B cell (primary cell): ENCODE measurements at regions not wholly inside any gene's neighbourhood (a gene's known extent, or its start where the extent isn't known, plus 50 kb on each side); places are given as distances from the start of the nearest gene placed in this dataset.

Experiments
- ATAC-seq: fragments of 200-7000 bp; cut with Tn5 transposase; one replicate; pipeline ENCODE4 v1.10.0; 2021; ENCODE audit warnings: low read depth, mild to moderate bottlenecking, moderate number of reproducible peaks, moderate library complexity
- CTCF ChIA-PET: fragments of 350-600 bp; sonication (Branson Sonifier 250); formaldehyde crosslinking; loops from one replicate; lab custom pipeline; 2021; ENCODE audit warnings: antibody characterized with exemption, inconsistent platforms; lab: Charles Lee
- POLR2A ChIA-PET: fragments of 350-600 bp; sonication (Branson Sonifier 250); formaldehyde crosslinking; loops from one replicate; lab custom pipeline; 2021; ENCODE audit warnings: antibody characterized with exemption; lab: Charles Lee
- DNase-seq: peaks from one replicate; pipeline ENCODE4 v3.0.0; 2013
- H2AFZ ChIP-seq: 2 replicates; pipeline ENCODE4 v1.6.1; 2012; ENCODE audit warnings: mild to moderate bottlenecking, low read depth, low read length; ENCODE audit not compliant: insufficient read depth, poor library complexity, severe bottlenecking
- H3K27ac ChIP-seq, 2 donors: 1 replicate in 1 of 2; 2 replicates in 1 of 2; pipeline ENCODE4 v1.5.1; 2012 to 2013; ENCODE audit warnings: low read length in 2 of 2, mild to moderate bottlenecking in 2 of 2, moderate library complexity in 1 of 2
- H3K27me3 ChIP-seq, 4 experiments: fragments of 200-600 bp in 1 of 4; sonication (generic) in 1 of 4; replicated peaks in 1 of 4; 1 replicate in 2 of 4; 2 replicates in 2 of 4; pipeline versions ENCODE4 v1.6.1 to v1.7.0; 2013 to 2016; ENCODE audit warnings: low read length in 3 of 4, mild to moderate bottlenecking in 2 of 4, mixed read lengths in 1 of 4, moderate library complexity in 1 of 4; ENCODE audit not compliant: insufficient read depth in 4 of 4, control insufficient read depth in 3 of 4; ENCODE audit errors: control extremely low read depth in 1 of 4
- H3K36me3 ChIP-seq, 2 experiments: replicated peaks in 1 of 2; 1 replicate in 1 of 2; 2 replicates in 1 of 2; pipeline versions ENCODE4 v1.6.1 to v1.7.1; 2013; ENCODE audit warnings: low read length in 1 of 2; ENCODE audit not compliant: insufficient read depth in 2 of 2, control insufficient read depth in 1 of 2; ENCODE audit errors: control extremely low read depth in 1 of 2, extremely low read depth in 1 of 2
- H3K4me1 ChIP-seq, 2 donors: fragments of 200-600 bp in 1 of 2; sonication (generic) in 1 of 2; 1 replicate in 1 of 2; 2 replicates in 1 of 2; pipeline versions ENCODE4 v1.5.1 to v1.6.1; 2013 to 2017; ENCODE audit warnings: low read length in 2 of 2; ENCODE audit not compliant: control insufficient read depth in 2 of 2, insufficient read depth in 2 of 2
- H3K4me2 ChIP-seq: replicated peaks from 2 replicates; pipeline ENCODE3; 2012; ENCODE audit warnings: mild to moderate bottlenecking, low read depth, low read length; ENCODE audit not compliant: poor library complexity, severe bottlenecking
- H3K4me3 ChIP-seq, 5 experiments: fragments of 200-600 bp in 1 of 5; sonication (generic) in 1 of 5; 1 replicate in 3 of 5; 2 replicates in 2 of 5; pipeline versions ENCODE4 v1.5.1 to v1.7.0; 2011 to 2016; ENCODE audit warnings: low read length in 4 of 5, mild to moderate bottlenecking in 4 of 5, low read depth in 2 of 5, control low read depth in 1 of 5, moderate library complexity in 1 of 5; ENCODE audit not compliant: insufficient read depth in 1 of 5; ENCODE audit errors: control extremely low read depth in 1 of 5, extremely low read depth in 1 of 5
- H3K79me2 ChIP-seq: fragments of 200-600 bp; sonication (generic); one replicate; pipeline ENCODE4 v1.6.0; 2016; ENCODE audit warnings: low read length; ENCODE audit not compliant: control insufficient read depth, insufficient read depth
- H3K9ac ChIP-seq: fragments of 200-600 bp; sonication (generic); 2 replicates; pipeline ENCODE4 v1.6.1; 2017; ENCODE audit warnings: mild to moderate bottlenecking, low read length, moderate library complexity
- H3K9me3 ChIP-seq, 3 donors: one replicate each; pipeline versions ENCODE4 v1.6.1 to v1.7.1; 2013; ENCODE audit warnings: low read length in 2 of 3; ENCODE audit not compliant: control insufficient read depth in 2 of 3, insufficient read depth in 1 of 3; ENCODE audit errors: control extremely low read depth in 1 of 3
- H4K20me1 ChIP-seq: 2 replicates; pipeline ENCODE4 v1.6.0; 2012; ENCODE audit warnings: mild to moderate bottlenecking, low read length; ENCODE audit not compliant: insufficient read depth, control insufficient read depth, poor library complexity, severe bottlenecking
- H3K27ac Mint-ChIP-seq: one replicate; pipeline ENCODE4 v1.8.0; 2021; ENCODE audit warnings: mixed read lengths
- H3K27me3 Mint-ChIP-seq: one replicate; pipeline ENCODE4 v1.8.0; 2021; ENCODE audit warnings: mixed read lengths
- H3K4me1 Mint-ChIP-seq: one replicate; pipeline ENCODE4 v1.8.0; 2021; ENCODE audit warnings: mixed read lengths
- H3K4me3 Mint-ChIP-seq: one replicate; pipeline ENCODE4 v1.8.0; 2021; ENCODE audit warnings: mixed read lengths
- H3K9me3 Mint-ChIP-seq: one replicate; pipeline ENCODE4 v1.8.0; 2022; ENCODE audit warnings: mixed read lengths; ENCODE audit not compliant: insufficient read depth
- EZH2 ChIP-seq: IDR thresholded peaks from 2 replicates; pipeline ENCODE4 v1.6.1; 2012; ENCODE audit warnings: borderline replicate concordance, low read depth, mild to moderate bottlenecking, moderate library complexity, low read length; ENCODE audit not compliant: insufficient read depth, poor library complexity, severe bottlenecking
- WGBS: methylation state at CpG from one replicate; pipeline ENCODE4 v1.1.5; 2013; ENCODE audit warnings: missing lambda C conversion rate; ENCODE audit not compliant: insufficient coverage; 5-methylcytosine and 5-hydroxymethylcytosine counted together
- intact Hi-C: fragments of 100-400 bp; cut with micrococcal nuclease; formaldehyde crosslinking; loops from one replicate; pipeline ENCODE4 v1.10.0; 2022
- TF ChIP-seq, protein P1 (sequence below): fragments of 200-600 bp; IDR thresholded peaks from one replicate; pipeline ENCODE4 v1.8.0; 2022; ENCODE audit warnings: antibody characterized with exemption, mild to moderate bottlenecking

DNA sequence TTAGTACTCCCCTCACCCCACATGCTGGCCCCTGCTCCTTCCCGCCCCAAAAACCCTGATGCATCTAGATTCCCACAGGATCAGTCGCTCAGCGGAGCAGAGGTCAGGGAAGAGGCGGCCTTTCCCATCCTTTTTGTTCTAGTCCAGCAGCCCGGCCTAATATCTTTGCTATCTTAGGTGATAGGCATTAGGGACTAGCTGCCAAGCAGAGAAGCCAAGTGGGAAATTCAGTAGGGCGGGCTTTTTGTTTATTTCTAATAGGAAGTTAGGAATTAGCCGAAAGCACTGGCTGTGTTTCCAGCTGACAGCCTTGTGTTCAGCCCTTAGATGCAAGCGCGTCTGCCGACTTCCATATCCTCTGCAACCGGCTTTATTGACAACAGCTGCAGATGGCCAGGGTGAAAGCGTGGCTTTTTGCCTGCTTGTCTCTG lies 59.0 kb upstream of the BCAR3 start:
- ATAC-seq (no peak), DNase-seq (no peak)
- Mint-ChIP-seq H3K27me3 (no peaks in the 10 kb centered on the region), H3K4me3 (no peak overlapping the region), H3K9me3 (no peaks in the 10 kb centered on the region), H3K4me1 (peaks cover 14% of the 10 kb centered on the region), H3K27ac (no peak overlapping the region)
- POLR2A ChIA-PET, result no interaction called here
- Histone ChIP-seq H3K36me3 (no peaks in the 10 kb centered on the region), H3K27me3 (no peaks in the 10 kb centered on the region), H3K9ac (no peak overlapping the region), H3K4me3 (no peak overlapping the region), H3K9me3 (no peaks in the 10 kb centered on the region), H3K4me1 (peaks cover 9 to 11% of the 10 kb centered on the region in 2 donors), H3K27ac (no peak overlapping the region), H4K20me1 (no peaks in the 10 kb centered on the region), H3K4me2 (no peak overlapping the region), H2AFZ (no peak overlapping the region), H3K79me2 (no peaks in the 10 kb centered on the region)
- CTCF ChIA-PET, result interaction anchor here (1.5 to 1.9 kb wide), 2 partner anchors 73 to 111 kb away, joined by 4 read pairs; no protein-coding TSS in a partner anchor
- WGBS, result over 99% methylated on average over 8 of the region's 12 CpGs
- intact Hi-C loops, result no loop called here
- TF ChIP-seq EZH2, result no peak
- TF ChIP-seq, protein P1, sequence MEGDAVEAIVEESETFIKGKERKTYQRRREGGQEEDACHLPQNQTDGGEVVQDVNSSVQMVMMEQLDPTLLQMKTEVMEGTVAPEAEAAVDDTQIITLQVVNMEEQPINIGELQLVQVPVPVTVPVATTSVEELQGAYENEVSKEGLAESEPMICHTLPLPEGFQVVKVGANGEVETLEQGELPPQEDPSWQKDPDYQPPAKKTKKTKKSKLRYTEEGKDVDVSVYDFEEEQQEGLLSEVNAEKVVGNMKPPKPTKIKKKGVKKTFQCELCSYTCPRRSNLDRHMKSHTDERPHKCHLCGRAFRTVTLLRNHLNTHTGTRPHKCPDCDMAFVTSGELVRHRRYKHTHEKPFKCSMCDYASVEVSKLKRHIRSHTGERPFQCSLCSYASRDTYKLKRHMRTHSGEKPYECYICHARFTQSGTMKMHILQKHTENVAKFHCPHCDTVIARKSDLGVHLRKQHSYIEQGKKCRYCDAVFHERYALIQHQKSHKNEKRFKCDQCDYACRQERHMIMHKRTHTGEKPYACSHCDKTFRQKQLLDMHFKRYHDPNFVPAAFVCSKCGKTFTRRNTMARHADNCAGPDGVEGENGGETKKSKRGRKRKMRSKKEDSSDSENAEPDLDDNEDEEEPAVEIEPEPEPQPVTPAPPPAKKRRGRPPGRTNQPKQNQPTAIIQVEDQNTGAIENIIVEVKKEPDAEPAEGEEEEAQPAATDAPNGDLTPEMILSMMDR, result no peak

DNA sequence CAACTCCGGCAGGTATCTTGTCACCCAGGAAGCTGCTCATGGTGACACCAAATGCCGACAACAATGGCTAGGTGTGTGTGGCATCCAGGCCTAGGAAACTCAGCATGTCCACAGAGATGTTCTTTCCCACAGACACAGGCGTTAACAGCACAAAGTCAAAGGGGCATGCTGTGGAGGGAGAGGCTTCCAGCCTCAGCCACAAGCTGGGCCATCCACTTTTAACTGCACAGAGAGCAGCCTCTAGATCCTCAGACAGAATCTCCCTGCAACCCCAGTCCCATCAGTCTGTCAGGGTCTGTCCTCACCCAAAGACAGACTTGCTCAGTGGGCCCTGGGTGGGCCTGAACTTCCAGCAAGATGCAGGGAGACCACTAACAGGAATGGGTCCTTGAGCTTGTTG lies 58.5 kb upstream of the BCAR3 start:
- TF ChIP-seq, protein P1, result no peak
- TF ChIP-seq EZH2, result no peak
- Histone ChIP-seq H3K4me1 (peaks cover 8 to 9% of the 10 kb centered on the region in 2 donors), H3K36me3 (no peaks in the 10 kb centered on the region), H3K9me3 (no peaks in the 10 kb centered on the region), H3K27ac (no peak overlapping the region), H4K20me1 (no peaks in the 10 kb centered on the region), H3K27me3 (no peaks in the 10 kb centered on the region), H3K4me2 (no peak overlapping the region), H2AFZ (no peak overlapping the region), H3K79me2 (no peaks in the 10 kb centered on the region), H3K4me3 (no peak overlapping the region), H3K9ac (no peak overlapping the region)
- ChIA-PET CTCF (interaction anchor here (0.5 to 1.9 kb wide), 3 partner anchors 69 to 111 kb away, joined by 3 to 4 read pairs (median 4); no protein-coding TSS in a partner anchor), POLR2A (no interaction called here)
- Mint-ChIP-seq H3K27ac (no peak overlapping the region), H3K4me1 (peaks cover 11% of the 10 kb centered on the region), H3K4me3 (no peak overlapping the region), H3K9me3 (no peaks in the 10 kb centered on the region), H3K27me3 (no peaks in the 10 kb centered on the region)
- intact Hi-C loops, result no loop called here
- WGBS, result 92% methylated on average over 2 of the region's 3 CpGs
- DNase-seq, result no peak
- no peak for ATAC-seq
